Amniotic stem cell (primary cell): ENCODE measurements at regions not wholly inside any gene's neighbourhood (a gene's known extent, or its start where the extent isn't known, plus 50 kb on each side); places are given as distances from the start of the nearest gene placed in this dataset.

ENCODE experiments used
- DNase-seq: peaks from one replicate; lab custom pipeline; 2025; lab: John Stamatoyannopoulos, UW

DNA sequence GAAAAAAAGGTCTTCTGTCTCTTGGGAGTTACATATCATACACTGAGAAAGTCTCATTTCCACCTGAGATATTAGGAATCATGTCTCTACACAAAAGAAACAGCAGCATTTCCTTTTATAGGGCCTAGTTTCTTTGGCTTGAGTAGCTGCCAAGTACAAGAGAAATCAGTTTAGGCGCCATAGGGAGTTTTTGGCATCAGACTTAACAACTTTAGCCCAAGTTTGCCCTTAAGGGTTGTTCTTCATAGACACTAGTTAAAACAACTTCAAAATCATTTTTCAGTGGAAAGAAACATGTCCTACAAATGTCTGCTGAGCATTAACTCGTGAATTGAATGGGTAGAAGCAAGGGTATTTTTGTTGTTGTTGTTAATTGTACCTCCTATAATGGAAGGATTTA lies 587.0 kb upstream of the DSEL start:
- DNase-seq = no peak

DNA sequence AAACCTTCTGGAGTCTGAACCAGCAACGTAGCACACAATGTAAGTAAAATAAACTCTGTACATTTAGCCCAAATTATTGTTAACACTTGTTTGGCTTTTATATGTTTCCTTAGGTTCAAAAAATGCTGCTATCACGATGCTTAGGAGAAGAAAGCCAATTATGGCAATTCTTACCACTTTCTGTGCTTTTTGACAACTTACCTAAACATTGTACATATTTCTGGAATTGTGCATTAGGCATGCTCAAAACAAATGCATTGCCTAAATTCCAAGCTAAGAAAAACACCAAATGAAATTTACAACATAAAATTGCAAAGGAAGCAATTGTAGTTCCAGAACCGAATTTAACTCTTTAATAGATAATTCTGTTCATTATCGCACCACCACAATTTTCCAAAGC lies 585.6 kb upstream of the DSEL start:
- no peak for DNase-seq

DNA sequence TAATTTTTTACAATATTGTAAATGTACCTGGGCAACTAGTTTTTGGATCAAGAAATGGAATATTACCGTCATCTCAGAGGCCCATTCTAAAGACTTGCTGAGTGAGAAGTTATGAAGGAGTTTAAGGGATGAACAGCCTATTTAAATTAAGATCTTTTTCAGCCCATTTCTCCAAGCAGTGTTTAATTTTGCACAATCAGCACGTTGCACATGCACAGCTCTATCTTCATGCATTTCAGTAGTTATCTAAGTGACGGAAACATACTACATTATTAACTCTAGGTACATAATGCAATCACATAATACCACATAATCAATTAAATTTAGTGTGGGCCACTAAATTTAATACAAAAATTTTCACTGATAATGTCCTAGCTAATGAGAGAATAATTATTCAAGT lies 582.1 kb upstream of the DSEL start:
- no peak for DNase-seq

DNA sequence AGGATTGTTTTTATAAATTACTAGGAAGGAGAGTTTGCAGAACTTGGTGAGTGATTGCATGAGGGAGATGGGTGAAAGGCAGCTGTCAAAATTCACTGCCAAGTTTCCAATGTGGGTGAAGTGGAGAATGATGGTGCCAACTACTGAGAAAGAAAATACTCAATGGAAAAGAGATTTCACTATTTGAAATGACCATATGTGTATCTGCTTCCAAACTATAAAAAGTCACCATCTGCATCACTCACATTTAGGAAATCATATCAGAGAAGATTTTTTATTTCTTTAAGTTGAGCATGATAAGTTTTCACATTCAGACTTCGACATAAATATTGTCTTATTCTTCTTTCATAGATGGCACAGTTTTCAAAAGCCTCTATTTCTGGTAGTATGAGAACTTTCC lies 570.0 kb upstream of the DSEL start:
- DNase-seq = no peak

DNA sequence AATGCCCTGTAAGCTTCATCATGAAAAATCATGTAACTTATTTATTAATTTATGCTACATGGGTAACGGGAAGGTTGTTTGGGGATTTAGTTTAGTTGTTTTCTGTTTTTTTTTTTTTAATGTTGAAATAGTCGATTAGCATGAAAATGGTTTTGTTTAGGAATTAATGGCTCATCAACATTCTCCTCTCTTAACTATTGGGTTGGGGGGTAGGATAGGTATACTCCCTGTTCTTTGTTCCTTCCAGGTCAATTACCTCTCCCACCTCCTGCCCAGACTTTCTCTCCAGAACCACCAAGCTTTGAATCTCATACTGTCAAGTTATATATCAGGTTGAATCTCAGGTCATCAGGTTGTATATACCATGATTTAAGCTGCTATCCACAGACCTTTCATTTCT lies 568.7 kb upstream of the DSEL start:
- DNase-seq = no peak

DNA sequence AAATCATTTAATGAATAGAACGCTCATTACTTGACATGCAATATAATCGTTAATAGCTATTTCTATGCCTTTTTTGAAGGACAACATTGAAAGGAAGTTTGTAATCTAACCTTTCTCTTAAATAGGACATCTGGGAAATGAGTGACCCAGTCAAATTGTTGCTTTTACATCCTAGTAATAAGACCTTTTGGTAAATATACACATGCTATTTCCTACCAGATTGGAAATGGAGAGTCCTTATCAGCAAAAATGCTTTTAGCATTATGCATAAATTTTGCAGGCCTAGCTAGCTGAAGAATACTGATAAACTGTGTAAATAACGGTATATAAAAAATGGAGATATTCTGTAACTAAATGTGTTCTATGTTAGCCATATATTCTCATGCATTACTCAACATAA lies 567.3 kb upstream of the DSEL start:
- no peak for DNase-seq

DNA sequence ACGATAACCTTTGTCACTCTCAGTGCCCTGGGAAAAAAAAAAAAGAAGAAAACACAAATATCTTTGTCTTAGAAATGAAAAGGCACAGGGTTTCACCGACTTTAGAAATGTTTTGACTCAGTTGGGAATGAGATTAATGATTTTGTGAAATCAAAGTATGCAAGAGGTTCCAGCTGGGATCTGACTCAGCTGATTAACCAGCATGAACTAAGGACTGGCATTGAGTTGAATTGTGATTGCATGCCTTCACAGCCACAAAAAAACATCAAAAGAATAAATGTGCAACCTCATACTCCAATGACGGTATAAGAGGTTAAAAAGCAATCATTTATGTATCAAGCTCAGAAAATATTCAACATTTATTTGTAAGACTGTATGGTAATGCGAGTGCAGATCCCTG lies 566.6 kb upstream of the DSEL start:
- no peak for DNase-seq

DNA sequence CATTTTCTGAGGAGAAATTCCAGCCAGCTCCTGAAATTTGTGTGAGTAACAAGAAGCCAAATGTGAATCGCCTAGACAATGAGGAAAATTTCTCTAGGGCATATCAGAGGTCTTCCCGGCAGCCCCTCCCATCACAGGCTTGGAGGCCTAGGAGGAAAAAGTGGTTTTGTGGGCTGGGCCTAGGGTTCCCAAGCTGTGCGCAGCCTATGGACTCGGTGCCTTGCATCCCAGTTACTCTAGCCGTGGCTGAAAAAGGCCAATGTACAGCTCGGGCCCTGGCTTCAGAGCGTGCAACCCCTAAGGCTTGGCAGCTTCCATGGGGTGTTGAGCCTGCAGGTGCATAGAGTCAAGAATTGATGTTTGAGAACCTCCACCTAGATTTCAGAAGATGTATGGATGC lies 556.2 kb upstream of the DSEL start:
- no peak for DNase-seq

DNA sequence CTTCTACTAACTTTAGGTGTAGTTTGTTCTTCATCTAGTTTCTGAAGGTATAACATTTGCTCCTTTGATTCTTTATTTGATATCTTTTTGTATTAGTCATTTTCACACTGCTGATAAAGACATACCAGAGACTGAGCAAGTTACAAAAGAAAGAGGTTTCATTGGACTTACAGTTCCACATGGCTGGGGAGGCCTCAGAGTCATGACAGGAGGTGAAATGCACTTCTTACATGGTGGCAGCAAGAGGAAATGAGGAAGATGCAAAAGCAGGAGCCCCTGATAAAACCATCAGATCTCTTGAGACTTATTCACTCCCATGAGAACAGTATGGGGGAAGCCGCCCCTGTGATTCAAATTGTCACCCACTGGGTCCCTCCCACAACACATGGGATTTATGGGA lies 544.4 kb upstream of the DSEL start:
- DNase-seq = no peak

DNA sequence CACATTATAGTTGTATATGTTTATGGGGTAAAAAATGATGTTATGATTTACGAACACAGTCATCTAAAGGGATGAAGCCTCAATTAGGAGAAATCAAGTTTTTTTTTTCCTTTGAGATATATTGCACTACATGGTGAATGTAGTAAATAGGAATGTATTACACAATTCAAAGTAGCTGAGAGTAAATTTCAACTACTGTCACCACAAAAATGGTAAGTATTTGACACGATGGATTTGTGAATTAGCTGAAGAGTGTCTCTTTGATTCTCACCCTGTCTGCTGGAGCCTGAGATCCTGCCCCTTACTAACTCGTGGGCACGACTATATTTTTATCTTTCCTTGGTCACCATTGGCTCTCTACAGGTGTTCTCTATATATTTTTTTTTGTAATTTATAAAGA lies 540.4 kb upstream of the DSEL start:
- no peak for DNase-seq

DNA sequence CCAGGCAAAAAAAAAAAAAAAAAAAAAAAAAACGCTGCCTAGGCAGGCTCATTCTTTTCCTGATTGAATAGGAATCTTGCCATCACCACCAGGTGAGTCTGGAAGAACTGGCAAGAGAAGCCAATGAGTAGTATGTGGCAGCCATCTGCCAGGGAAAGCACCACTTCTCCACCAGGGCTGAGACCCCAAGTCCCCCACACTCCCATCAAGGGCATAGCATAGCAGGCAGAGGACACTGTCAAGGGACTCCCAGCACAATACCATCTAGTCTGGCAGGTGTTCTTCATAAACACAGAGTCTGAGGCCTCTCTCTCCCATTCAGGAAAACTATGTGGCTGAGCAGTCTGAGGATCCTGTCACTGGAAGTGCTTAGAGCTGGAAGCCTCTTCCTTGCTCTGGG lies 538.1 kb upstream of the DSEL start:
- DNase-seq = no peak

DNA sequence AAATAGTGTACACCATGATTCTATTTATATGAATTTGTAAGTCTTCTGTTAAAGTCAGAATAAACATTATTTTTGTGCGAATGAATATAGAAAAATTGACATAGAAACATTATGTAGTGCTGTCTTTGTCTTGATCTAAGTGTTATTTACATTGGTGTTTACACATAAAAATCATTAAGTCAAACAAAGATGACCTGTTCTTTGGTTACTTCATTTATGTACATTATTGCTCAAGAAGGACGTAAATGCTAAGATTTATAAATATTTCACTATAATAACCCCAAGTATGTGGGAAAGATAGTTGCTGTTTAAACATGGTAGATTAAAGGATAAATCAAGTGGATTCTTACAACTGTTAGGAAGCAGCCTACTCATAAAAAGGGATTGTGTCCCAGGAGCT lies 536.8 kb upstream of the DSEL start:
- DNase-seq = no peak

DNA sequence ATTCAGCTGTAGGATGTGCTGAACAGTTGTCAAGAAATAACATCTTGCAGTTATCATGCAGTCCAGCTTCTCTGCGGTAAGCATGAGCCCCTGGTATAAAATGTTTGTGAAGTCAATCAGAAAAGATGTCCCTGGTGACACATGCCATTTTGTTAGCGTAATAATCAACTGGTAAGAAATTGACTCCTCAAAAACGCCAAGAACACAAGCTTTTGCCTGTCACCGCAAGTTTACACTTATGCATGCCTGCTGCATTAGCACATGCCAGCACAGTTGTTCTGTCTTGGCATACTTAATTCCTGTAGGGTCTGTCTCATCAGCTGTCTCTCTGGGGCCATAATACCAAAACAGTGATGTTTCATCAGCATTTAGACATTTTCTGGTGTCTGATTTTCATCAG lies 524.8 kb upstream of the DSEL start:
- no peak for DNase-seq

DNA sequence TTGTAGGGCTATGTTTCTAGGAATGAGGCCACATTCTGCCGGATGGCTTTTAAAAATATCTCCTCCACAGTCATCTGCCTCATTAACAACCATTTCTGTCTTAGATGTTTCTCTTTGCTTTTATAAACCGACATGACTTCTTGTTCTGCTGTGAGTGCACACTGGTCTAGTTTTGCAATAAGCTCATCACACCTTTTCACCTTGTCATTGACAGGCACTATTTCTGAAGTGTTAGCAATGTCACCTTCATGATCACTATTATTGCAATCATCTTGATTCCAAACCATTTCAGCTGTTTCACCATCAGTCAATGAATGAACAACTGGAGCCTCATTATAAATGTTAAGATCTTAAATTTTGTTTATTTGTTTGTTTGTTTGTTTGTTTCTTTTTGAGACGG lies 523.7 kb upstream of the DSEL start:
- DNase-seq = no peak

DNA sequence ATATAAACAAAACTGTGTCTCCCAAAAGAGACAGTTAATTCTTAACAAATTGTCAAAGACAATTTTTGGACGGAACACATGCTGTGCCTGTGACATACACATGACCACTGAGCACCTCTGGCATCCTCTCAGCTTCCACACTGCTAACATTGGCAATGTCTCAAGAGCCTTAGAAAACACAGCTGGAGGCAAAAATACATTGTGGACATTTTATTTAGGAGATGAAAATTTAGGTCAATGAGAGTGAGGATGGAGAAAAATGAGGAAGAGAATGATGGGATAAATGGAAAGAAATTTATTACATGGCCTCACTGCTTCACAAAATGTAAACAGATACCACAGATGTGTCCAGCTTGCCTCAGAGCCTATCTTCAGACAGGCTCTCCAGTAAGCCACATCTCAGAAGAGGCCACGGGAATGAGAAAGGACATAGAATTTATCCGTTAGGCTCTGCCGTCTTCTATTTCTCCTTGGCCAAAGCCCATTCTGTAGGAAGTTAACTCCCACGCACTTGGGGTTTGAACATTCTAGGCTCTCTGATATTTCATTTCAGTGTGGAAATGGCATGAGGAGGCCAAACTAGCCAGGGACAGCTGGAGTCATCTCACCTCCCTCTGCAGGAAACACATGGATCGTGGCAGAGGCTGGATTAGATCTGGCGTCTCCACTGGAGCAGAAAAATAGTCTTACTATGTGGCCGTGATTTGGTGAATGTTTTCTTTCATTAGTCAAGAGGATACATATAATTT lies 519.4 kb upstream of the DSEL start:
- DNase-seq = no peak

DNA sequence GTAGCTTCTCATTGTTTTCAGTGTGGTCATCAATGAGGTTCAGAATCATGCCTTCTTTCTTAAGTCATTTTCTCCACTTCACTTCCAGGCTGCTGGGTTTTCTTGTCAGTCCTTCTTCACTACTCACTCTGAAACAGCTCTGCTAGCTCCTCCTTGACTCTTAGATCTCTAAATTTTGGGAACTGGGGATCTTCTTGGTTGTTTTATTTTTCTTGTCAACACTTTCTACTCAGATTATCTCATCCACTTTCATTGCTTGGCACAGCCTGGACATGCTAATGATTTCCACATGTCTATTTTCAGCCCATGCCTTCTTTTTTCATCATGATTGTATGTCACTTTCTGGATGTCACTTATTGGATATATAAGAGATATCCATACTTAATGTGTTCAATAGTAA lies 517.8 kb upstream of the DSEL start:
- no peak for DNase-seq

DNA sequence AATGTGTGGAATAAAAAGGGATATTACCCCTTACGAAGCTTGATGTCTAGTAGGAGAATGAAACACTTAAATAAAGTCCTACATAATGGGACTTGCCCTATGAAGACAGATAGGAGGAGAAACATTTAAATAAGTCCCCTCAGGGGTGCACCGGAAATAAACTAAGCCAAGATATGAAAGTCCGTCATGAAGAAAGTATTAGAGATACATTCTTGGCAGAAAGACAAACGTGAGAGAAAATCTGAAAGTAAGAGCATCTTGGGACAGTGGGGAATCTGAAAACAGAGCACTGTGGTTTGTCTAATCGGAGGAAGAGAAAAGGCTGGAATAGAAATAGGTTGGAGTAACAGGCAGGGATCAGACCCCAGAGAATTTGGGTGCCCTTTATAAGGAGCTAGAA lies 516.9 kb upstream of the DSEL start:
- no peak for DNase-seq

DNA sequence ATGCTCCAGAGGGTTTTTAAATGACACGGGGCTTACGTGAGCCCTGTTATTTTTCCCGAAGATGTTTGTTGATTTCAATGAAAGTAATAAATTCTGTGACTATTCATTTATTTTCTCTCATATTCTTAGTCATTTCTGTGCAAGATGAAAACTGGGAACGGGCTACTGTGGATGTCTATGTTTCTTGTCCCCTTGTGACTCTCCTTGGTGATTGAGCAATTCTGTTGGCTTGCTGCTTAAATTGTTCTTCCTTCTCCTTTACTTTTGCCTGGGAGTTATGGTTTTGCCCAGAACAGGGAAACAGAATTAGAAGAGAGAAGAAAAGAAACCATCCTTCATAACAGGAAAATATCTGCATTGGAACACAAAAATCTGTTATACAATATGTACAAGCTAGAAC lies 508.2 kb upstream of the DSEL start:
- DNase-seq = no peak

DNA sequence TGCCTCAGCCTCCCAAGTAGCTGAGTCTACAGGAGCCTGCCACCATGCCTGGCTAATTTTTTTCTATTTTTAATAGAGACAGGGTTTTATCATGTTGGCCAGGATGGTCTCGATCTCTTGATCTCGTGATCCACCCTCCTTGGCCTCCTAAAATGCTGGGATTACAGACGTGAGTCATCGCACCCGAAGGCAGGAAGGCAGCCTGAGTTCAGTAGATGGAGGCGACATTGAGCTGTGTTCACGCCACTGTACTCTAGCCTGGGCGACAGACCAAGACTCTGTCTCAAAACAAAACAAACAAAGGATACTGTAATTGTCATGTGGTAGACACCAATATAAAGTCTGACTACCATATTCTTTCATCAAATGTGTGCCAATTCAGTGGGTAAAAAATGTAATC lies 500.9 kb upstream of the DSEL start:
- no peak for DNase-seq

DNA sequence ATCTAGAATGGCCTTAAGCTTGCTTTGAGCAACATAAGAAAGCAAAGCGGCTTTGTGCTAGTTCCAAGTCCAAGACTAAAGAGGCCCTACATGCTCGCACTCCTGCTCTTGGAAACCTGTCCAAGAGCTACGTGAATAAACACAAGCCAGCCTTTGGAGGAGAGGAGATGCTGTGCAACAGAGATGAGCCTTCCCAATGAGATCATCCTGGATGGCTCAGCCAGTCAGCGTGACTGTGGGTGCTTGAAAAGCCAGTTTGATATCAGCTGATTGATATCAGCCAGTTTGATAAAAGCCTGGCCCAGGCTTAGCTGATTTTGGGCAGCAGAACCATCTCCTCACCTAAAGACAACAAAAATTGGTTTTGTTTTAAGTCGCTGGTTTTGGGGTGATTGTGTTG lies 481.0 kb upstream of the DSEL start:
- no peak for DNase-seq

DNA sequence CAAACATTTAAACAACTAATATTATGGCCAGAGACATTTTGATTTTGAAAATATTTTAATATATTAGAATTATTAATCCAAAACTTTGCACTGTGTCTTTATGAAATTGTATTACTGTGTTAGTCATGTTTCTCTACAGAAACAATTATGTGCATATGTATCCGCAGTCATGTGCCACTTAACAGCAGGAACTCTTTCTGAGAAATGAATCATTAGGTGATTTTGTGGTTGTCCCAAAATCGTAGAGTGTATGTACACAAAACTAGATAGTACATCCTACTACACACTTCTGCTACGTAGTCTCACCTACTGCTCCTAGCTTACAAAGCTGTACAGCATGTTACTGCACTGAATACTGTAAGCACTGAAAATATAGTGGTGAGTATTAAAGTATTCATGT lies 479.2 kb upstream of the DSEL start:
- no peak for DNase-seq

DNA sequence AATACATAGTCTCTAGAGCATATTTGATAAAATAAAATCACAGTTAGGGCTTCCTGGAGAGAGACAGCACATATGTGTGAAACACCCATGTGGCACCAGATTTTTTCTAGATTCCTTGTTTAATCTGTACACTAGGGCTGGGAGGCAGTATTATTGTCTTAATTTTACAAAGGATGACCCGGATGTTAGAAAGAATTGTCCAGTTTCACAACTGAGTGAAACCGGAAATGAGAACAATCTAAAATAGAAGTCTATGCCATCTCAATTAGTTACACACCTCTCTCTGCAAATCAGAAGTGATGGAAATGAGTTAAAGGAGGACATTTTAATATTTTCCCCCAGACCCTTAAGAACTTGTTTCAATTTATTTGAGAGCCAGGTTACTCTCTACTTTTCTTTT lies 463.7 kb upstream of the DSEL start:
- DNase-seq = no peak

DNA sequence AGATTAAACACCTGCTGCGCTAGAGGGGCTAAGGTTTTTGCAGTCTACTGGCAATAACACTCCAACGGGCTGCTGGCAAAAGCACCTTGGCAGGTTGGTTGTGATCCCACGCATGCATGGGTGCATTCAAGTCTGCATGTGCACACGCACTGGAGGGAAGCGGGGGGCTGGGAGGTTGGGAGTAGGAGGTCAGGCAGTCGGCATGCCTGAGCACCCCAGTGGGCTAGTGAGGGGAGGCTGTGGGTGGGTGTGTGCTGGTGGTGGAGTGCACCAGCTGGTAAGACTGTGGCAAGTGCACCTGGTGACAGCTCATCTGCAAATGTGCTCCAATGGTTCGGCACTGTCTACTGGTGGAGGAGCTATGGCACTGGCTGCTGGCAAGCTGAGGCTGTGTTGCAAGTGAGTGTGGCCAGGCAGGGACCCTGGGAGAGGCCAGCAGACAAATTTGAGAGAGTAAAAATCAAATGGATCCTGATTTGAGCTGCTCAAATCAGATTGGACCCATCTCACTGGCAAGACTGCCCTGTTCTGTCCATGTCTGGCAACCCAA lies 460.6 kb upstream of the DSEL start:
- DNase-seq = no peak

DNA sequence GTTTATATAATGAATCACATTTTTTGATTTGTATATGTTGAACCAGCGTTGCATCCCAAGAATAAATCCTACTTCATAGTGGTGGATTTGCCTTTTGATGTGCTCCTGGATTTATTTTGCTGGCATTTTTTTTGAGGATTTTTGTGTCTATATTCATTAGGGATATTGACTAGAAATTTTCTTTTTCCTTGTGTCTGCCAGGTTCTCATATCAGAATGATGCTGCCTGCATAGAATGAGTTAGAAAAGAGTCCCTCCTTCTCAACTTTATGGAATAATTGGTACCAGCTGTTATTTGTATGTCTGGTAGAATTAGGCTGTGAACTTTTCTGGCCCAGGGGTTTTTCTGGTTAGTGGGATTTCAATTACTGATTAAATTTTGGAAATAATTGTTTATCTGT lies 457.4 kb upstream of the DSEL start:
- no peak for DNase-seq

DNA sequence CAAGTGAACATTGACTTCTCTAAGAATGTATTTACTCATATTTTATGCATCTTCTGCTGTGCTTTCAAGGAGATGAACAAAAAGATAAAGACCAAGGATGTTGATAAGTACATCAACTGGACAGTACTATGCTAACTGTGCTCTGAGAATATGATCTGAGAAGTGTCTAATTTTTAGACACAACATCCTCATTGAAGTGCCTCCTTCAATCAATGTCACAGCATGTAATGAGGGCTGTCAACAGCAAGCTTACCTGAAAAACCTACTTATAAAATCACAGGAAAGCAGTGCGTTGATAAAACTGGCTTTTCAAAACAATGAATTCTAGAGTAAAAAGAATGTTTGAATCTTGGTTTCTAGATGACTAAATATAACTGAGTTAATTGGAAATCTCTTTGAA lies 452.9 kb upstream of the DSEL start:
- no peak for DNase-seq
